Astrocyte (in vitro differentiated cells and primary cell): ENCODE measurements at regions not wholly inside any gene's neighbourhood (a gene's known extent, or its start where the extent isn't known, plus 50 kb on each side); places are given as distances from the start of the nearest gene placed in this dataset.

ENCODE experiments used
- DNase-seq: peaks from one replicate; pipeline ENCODE4 v3.0.0-alpha.2; 2010; ENCODE audit warnings: low read depth
- FAIRE-seq: peaks from 2 replicates; lab custom pipeline; 2011; peaks lifted over from hg19 to GRCh38; lab: Jason Lieb, UNC
- H2AFZ ChIP-seq: 2 replicates; pipeline ENCODE4 v1.6.0; 2012; ENCODE audit warnings: low read depth, low read length, inconsistent platforms
- H3K27ac ChIP-seq: 2 replicates; pipeline ENCODE4 v1.5.1; 2011; ENCODE audit warnings: low read depth, low read length, inconsistent platforms
- H3K27me3 ChIP-seq: 2 replicates; pipeline ENCODE4 v1.6.0; 2011; ENCODE audit warnings: low read length, inconsistent platforms; ENCODE audit not compliant: insufficient read depth
- H3K36me3 ChIP-seq: 2 replicates; pipeline ENCODE4 v1.5.1; 2011; ENCODE audit warnings: low read length, inconsistent platforms; ENCODE audit not compliant: insufficient read depth
- H3K4me1 ChIP-seq: 2 replicates; pipeline ENCODE4 v1.5.1; 2011; ENCODE audit warnings: low read length, inconsistent platforms; ENCODE audit not compliant: insufficient read depth
- H3K4me2 ChIP-seq: 2 replicates; pipeline ENCODE4 v1.6.0; 2012; ENCODE audit warnings: low read length, inconsistent platforms
- H3K4me3 ChIP-seq: 2 replicates; pipeline ENCODE4 v1.5.1; 2011; ENCODE audit warnings: low read depth, mild to moderate bottlenecking, low read length, inconsistent platforms; ENCODE audit not compliant: insufficient read depth
- H3K79me2 ChIP-seq: 2 replicates; pipeline ENCODE4 v1.6.0; 2012; ENCODE audit warnings: mild to moderate bottlenecking, low read length, inconsistent platforms; ENCODE audit not compliant: insufficient read depth
- H3K9ac ChIP-seq: 2 replicates; pipeline ENCODE4 v1.6.0; 2012; ENCODE audit warnings: mild to moderate bottlenecking, low read length, inconsistent platforms
- H3K9me3 ChIP-seq: 2 replicates; pipeline ENCODE4 v1.5.1; 2012; ENCODE audit warnings: low read depth, mild to moderate bottlenecking, low read length, inconsistent platforms; ENCODE audit not compliant: insufficient read depth
- H4K20me1 ChIP-seq: 2 replicates; pipeline ENCODE4 v1.6.0; 2012; ENCODE audit warnings: low read length, inconsistent platforms; ENCODE audit not compliant: insufficient read depth
- H3K27ac Mint-ChIP-seq: one replicate; pipeline ENCODE4 v1.8.0; 2021; ENCODE audit warnings: mild to moderate bottlenecking, mixed read lengths; ENCODE audit not compliant: unreplicated experiment
- H3K27me3 Mint-ChIP-seq: one replicate; pipeline ENCODE4 v1.8.0; 2021; ENCODE audit warnings: low read depth, mixed read lengths; ENCODE audit not compliant: unreplicated experiment
- H3K36me3 Mint-ChIP-seq: one replicate; pipeline ENCODE4 v1.8.0; 2021; ENCODE audit warnings: low read depth, mixed read lengths; ENCODE audit not compliant: unreplicated experiment
- H3K4me1 Mint-ChIP-seq: one replicate; pipeline ENCODE4 v1.8.0; 2021; ENCODE audit warnings: low read depth, mixed read lengths; ENCODE audit not compliant: unreplicated experiment
- H3K4me3 Mint-ChIP-seq: one replicate; pipeline ENCODE4 v1.8.0; 2021; ENCODE audit warnings: mild to moderate bottlenecking, moderate library complexity, mixed read lengths; ENCODE audit not compliant: unreplicated experiment
- H3K9me3 Mint-ChIP-seq: one replicate; pipeline ENCODE4 v1.8.0; 2021; ENCODE audit warnings: mild to moderate bottlenecking, mixed read lengths; ENCODE audit not compliant: unreplicated experiment
- CTCF ChIP-seq: IDR thresholded peaks from 2 replicates; pipeline ENCODE4 v1.5.1; 2011; ENCODE audit warnings: low read depth, mild to moderate bottlenecking, inconsistent platforms, low read length, moderate library complexity; ENCODE audit not compliant: insufficient read depth
- EZH2 ChIP-seq: IDR thresholded peaks from 2 replicates; pipeline ENCODE4 v1.6.1; 2012; ENCODE audit warnings: mild to moderate bottlenecking, low read length, inconsistent platforms; ENCODE audit not compliant: insufficient read depth

DNA sequence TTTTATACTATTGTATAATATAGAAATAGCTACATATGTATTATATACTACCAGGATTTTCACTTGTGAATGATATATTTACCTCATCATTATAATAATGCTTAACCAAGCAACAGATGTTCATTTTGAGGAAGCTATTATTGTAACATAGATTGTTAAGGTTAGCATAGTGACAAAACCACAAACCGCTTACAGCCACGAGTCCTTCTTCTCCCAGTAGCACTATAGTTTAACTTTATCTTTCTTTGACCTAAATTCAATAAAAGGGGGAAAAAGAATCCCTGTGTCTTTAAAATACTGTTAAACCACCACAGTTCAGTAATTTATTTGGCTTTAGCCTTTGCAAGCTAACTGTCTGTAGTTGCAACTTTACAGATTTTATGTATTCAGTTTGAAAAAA lies 1039.4 kb upstream of the B3GALT2 start:
- no peaks in the 10 kb centered on the region for H3K27me3 Mint-ChIP-seq
- H3K36me3 Mint-ChIP-seq = no peaks in the 10 kb centered on the region
- no peak for FAIRE-seq

DNA sequence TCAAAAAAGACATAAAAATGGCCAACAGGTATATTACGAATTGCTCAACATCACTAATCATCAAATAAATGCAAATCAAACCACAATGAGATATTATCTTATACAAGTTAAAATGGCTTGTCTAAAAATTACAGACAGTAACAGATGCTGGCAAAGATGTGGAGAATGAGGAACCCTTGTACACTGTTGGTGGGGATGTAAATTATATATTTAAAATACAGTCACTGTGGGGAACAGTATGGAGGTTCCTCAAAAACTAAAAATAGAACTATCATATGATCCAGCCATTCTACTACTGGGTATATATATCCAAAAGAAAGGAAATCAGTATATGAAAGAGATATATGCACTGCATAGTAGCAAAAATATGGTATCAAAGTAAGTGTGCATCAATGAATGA lies 1037.2 kb upstream of the B3GALT2 start:
- Mint-ChIP-seq H3K27me3 (no peaks in the 10 kb centered on the region), H3K9me3 (no peaks in the 10 kb centered on the region), H3K36me3 (no peaks in the 10 kb centered on the region), H3K27ac (no peak overlapping the region), H3K4me3 (no peak overlapping the region), H3K4me1 (no peaks in the 10 kb centered on the region)
- no peak overlapping the region for H3K9ac ChIP-seq
- TF ChIP-seq EZH2 = no peak
- no peak for TF ChIP-seq CTCF
- no peaks in the 10 kb centered on the region for H3K79me2 ChIP-seq
- H3K36me3 ChIP-seq = no peaks in the 10 kb centered on the region
- H4K20me1 ChIP-seq = no peaks in the 10 kb centered on the region
- FAIRE-seq (no peak), DNase-seq (no peak)
- H3K4me2 ChIP-seq = no peak overlapping the region
- H3K9me3 ChIP-seq = no peaks in the 10 kb centered on the region
- H3K27ac ChIP-seq = no peak overlapping the region
- H3K27me3 ChIP-seq = no peaks in the 10 kb centered on the region
- no peak overlapping the region for H2AFZ ChIP-seq
- no peak overlapping the region for H3K4me3 ChIP-seq
- H3K4me1 ChIP-seq = no peaks in the 10 kb centered on the region

More for the DNA sequence above, 1039.4 kb upstream of the B3GALT2 start:
- Histone ChIP-seq H3K9ac (no peak overlapping the region), H4K20me1 (no peaks in the 10 kb centered on the region), H3K4me3 (no peak overlapping the region), H3K9me3 (no peaks in the 10 kb centered on the region), H2AFZ (no peak overlapping the region), H3K27ac (no peak overlapping the region), H3K36me3 (no peaks in the 10 kb centered on the region), H3K79me2 (no peaks in the 10 kb centered on the region), H3K4me2 (no peak overlapping the region), H3K4me1 (no peaks in the 10 kb centered on the region), H3K27me3 (no peaks in the 10 kb centered on the region)
- TF ChIP-seq CTCF (no peak), EZH2 (no peak)
- peak; percentile 1 for DNase-seq
- H3K9me3 Mint-ChIP-seq = no peaks in the 10 kb centered on the region
- H3K27ac Mint-ChIP-seq = no peak overlapping the region
- H3K4me1 Mint-ChIP-seq = no peaks in the 10 kb centered on the region
- no peak overlapping the region for H3K4me3 Mint-ChIP-seq

DNA sequence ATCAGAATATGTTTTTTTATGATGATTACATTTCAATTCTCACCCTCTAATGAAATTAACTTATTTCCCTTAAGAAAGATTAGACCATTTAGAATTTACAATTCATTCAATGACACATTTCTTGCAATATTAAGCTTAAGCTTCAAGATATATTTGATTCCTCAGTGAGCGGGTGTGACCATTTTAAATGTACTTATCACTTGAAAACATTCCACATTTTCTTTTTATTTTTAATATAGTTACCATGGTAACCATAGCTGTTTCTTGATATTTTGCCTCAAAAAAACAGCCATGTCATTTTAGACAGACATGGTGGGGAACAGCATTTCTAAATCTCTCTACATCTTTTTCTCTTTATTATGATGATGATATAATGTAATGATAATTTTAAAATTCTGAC lies 1029.0 kb upstream of the B3GALT2 start:
- H3K9ac ChIP-seq = no peak overlapping the region
- H4K20me1 ChIP-seq = no peaks in the 10 kb centered on the region
- no peak overlapping the region for H3K4me2 ChIP-seq
- H3K27ac Mint-ChIP-seq = no peak overlapping the region
- H3K4me3 Mint-ChIP-seq = no peak overlapping the region
- no peaks in the 10 kb centered on the region for H3K79me2 ChIP-seq
- H3K4me1 ChIP-seq = no peaks in the 10 kb centered on the region
- no peak overlapping the region for H3K4me3 ChIP-seq
- no peak for DNase-seq
- no peaks in the 10 kb centered on the region for H3K27me3 Mint-ChIP-seq
- no peaks in the 10 kb centered on the region for H3K27me3 ChIP-seq
- no peaks in the 10 kb centered on the region for H3K9me3 Mint-ChIP-seq
- FAIRE-seq = no peak
- no peaks in the 10 kb centered on the region for H3K36me3 Mint-ChIP-seq
- H3K9me3 ChIP-seq = no peaks in the 10 kb centered on the region
- H3K27ac ChIP-seq = no peak overlapping the region
- no peak overlapping the region for H2AFZ ChIP-seq
- TF ChIP-seq EZH2 (no peak), CTCF (no peak)
- no peaks in the 10 kb centered on the region for H3K36me3 ChIP-seq
- no peaks in the 10 kb centered on the region for H3K4me1 Mint-ChIP-seq
